ENCODE measurements at regions not wholly inside any gene's neighbourhood (a gene's known extent, or its start where the extent isn't known, plus 50 kb on each side); places are given as distances from the start of the nearest gene placed in this dataset.
"Not testable (repeated sequence)": the region's sequence is repeated elsewhere in the genome, so short reads cannot be mapped to it uniquely, and the experiment has no call there.

DNA sequence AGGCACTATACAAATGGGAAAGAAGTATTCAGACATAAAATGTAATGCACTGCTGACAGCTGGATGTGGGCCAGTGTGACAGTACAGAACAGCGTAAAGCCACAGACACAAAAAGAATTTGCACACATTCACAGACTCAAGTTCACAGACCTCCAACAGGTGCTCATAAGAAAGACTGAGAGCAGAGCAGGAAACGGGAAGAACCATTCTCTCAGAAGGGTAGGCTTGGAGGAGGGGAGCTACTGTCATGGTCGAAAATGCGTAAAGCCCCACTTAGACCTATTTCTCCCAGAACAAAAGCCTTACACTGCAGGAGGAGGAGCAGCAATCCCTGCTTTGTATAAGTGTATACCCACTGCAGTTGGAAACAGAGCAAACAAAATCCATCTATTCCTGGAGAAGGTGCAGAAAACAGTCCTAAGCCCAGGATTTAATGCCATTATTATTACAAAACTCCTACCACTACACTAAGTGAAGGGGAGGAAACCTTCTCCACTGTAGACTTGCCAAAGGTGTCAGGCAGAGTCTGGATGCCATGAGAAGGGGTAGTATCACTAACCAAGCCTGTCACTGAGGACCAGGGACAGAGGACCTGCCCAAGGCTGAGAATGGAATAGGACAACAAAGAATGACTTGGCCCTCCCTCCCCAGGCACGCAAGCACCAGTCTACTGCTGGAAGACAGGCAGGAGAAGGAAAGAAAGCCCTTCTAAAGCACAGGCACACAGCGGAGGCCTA, 103.0 kb upstream of the FAM25C start:
- not testable (repeated sequence) for DNase-seq

DNA sequence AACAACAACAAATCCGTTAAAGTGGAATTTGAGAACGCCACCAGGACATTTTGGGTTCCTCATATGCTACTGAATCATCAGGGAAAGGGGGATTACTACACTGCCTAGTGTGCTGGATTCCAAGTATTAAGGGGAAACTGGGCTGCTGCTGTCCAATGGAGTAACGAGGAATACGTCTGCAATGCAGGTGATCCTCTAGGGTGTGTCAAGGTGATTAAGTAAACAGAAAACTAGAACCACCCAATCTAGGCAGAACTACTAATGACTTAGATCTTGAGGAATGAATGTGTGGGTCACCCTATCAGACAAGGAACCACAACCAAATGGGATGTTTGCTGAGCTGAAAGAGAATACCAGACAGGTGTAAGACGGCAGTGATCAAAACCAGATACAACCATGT, 99.3 kb upstream of the FAM25C start:
- DNase-seq = not testable (repeated sequence)

DNA sequence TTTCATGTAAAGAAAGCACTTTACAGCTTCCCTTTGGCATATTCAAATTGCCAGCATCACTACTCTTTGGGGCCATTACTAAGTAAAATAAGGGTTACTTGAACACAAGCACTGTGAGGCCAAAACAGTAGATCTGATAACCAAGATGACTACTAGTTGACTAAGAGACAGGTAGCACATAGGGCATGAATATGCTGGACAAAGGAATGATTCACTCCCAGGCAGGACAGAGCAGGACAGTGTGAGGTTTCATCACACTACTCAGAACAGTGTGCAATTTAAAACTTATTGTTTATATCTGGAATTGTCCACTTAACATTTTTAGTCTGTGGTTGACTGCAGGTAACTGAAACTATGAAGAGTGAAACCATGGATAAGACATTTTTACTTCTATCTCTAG, 91.1 kb upstream of the FAM25C start:
- DNase-seq = not testable (repeated sequence)

DNA sequence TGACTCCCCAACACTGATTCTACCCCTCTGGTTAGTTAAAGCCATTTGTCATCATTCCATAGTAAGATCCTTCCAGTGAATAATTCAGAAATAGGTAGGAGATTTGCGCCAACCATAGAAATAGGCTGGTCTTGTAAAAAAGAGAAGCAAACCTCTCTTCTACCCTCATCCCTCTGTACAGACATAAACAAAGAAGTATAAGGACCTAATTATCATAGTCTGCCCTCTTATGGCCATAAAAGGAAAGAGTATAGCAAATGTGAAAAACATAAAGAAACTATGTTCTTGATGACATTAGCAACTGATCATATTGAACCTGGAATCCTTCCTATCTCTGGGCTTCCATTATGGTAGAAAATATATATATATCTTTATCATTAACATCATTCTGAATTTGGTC, 88.5 kb upstream of the FAM25C start:
- DNase-seq = peak; percentile 17

DNA sequence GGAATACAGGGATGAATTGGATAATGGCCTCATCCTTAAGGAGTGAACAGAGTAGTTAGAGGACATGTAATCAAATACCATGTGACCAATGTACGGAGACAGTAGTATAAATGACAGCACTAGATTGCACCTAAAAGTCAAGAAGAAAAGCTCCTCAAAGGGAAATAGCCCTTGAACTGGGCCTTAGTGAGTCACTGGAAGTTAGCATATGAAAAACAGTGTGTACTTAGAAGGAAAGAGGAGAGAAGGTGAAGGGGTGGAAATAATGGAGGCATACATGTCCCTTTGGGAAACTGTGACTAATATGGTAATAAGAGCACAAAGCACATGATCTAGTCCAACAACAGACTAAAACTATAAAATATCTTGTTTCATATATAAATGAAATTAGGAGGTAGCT, 84.9 kb upstream of the FAM25C start:
- DNase-seq = not testable (repeated sequence)

DNA sequence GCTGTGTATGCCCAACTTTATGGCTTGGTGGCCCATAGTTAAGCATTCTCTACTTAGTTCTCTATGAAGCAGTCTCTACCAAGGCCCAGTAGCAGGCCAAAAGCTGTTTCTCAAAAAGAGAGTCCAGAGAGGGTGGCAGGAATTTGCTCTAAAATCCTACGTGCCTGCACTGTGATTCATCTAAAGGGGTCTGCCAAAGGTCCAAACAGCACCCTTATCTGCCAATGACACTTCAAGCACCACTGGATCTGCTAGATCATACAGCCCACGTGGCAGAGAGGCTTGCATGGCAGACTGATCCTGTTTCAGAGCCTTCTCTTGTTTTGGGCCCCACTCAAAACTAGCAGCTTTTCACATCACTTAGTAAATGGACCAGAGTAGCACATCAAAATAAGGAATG, 71.6 kb upstream of the FAM25C start:
- not testable (repeated sequence) for DNase-seq

DNA sequence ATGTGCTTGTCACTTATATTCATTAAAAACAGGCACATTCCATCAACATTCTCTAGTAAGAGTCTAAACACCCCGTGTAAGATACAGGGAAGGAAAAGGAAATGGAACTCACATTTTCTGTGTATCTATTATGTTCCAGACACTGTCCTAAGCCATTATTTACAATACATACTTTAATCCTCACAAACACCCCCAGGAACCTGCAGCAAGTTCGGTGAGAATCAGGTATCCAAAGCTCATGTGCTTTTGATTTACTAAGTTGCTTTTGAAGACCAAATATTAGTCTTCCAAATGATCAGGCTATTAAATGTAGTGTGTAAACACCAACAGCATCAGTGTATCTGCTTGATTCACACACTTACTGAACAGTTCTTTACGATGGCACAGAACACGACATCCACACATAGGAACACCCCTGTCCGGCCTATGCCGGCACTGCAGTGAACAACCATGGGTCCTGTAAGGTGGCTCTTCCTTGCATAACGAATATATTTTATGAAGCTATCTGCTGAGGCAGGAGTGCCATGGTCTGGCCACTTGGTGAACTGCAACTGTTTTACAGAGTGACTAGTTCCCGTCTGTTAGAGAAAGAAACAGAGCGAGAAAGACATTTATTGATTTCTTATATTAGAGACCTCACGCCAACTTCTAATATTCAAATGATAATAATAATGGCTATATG, 64.5 kb upstream of the FAM25C start:
- DNase-seq = not testable (repeated sequence)

DNA sequence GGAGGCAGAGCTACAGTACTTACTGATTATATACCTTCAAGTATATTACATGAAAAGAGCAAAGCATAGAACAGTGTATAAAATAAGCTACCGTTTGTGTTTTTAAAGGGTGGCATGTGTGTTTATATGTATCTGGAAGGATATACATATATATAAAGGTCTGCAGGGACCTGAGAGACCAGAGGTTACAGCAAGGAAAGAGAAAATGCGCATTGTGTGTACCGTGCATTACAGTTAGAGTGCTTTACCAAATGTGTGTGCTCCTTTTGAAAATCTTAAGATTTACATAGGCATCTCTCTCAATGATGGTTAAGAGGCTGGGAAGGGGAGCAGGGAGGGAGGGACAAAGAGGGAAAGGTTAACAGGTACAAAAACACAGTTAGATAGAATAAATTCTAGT, 55.8 kb upstream of the FAM25C start:
- not testable (repeated sequence) for DNase-seq
